ENCODE measurements at regions not wholly inside any gene's neighbourhood (a gene's known extent, or its start where the extent isn't known, plus 50 kb on each side); places are given as distances from the start of the nearest gene placed in this dataset.

GRCh38 chr11:119782006-119782738 lies 53.2 kb upstream of the NECTIN1 start:
- TF ChIP-seq POLR2AphosphoS5 (IDR thresholded peaks at IDR 0.05; ENCODE audit: low read length), result no peak
- no peak for TF ChIP-seq RFX5 (IDR thresholded peaks at IDR 0.05; ENCODE audit: low read depth, low read length)
- TF ChIP-seq HDAC2 (IDR thresholded peaks at IDR 0.05), result no peak
- TF ChIP-seq E2F4 (IDR thresholded peaks at IDR 0.05; ENCODE audit: low read depth, low read length), result no peak
- TF ChIP-seq POLR2A (IDR thresholded peaks at IDR 0.05; ENCODE audit: low read depth, low read length), result no peak
- TF ChIP-seq CTCF (IDR thresholded peaks at IDR 0.05 in 2 of 3, conservative IDR thresholded peaks at IDR 0.05 in 1 of 3; ENCODE audit: control insufficient read depth in 2 of 3, extremely low read depth in 1 of 3, insufficient read depth in 1 of 3, low read depth in 3 of 3, low read length in 3 of 3), result no peak
- TF ChIP-seq SPI1 (IDR thresholded peaks at IDR 0.05; ENCODE audit: borderline replicate concordance, insufficient read depth, low read depth, low read length), result no peak
- no peak for TF ChIP-seq CEBPB (IDR thresholded peaks at IDR 0.05; ENCODE audit: borderline replicate concordance in 1 of 2, low read depth in 2 of 2, low read length in 2 of 2)
